ENCODE measurements at regions not wholly inside any gene's neighbourhood (a gene's known extent, or its start where the extent isn't known, plus 50 kb on each side); places are given as distances from the start of the nearest gene placed in this dataset.

DNA sequence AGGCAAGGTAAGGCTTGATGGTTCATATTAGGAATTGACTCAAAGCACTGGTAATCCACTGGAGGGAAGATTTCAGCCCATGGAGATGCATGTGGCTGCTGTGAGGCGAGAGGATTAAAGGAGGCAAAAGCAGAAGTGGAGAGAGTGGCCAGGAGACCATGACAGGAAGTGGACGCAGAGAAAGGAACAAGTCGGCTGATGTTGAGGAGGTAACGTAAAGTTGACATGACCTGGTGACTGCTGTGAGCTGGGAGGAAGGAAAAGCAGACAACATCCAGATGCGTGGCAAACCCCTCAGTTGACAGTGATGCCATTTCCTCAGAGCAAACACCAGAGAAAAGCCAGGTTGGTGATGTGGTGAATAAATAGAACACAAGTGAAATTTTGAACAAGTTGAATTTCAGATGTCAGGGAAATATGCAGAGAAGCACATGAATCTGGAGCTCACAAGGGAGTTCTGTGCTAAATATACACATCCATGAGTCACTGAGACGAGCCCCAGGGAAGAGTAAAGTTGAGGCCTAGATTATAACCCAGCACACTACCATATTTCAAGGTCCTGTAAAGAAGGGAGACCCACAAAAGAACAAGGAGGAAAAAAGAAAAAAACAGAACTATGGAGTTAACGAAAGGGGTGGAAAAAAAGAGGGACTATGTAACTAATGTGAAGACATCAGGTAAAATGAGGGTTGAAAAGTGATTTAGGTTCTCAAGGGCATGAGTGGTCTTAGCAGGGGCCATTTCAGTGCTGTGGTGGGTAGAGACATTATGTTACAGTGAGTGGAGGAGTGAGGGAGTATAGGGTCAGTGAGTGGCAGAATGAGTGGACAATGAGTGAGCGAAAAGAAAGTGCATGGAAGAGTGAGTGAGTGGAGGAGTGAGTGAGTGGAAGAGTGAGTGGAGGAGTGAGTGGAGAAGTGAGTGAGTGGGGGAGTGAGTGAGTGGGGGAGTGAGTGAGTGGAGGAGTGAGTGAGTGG, 61.6 kb upstream of the GZMB start:
- no peak for DNase-seq (ENCODE audit: low read depth, low spot score)
- ChIA-PET POLR2A (no interaction called here), CTCF (no interaction called here)
- TF ChIP-seq, protein P1, sequence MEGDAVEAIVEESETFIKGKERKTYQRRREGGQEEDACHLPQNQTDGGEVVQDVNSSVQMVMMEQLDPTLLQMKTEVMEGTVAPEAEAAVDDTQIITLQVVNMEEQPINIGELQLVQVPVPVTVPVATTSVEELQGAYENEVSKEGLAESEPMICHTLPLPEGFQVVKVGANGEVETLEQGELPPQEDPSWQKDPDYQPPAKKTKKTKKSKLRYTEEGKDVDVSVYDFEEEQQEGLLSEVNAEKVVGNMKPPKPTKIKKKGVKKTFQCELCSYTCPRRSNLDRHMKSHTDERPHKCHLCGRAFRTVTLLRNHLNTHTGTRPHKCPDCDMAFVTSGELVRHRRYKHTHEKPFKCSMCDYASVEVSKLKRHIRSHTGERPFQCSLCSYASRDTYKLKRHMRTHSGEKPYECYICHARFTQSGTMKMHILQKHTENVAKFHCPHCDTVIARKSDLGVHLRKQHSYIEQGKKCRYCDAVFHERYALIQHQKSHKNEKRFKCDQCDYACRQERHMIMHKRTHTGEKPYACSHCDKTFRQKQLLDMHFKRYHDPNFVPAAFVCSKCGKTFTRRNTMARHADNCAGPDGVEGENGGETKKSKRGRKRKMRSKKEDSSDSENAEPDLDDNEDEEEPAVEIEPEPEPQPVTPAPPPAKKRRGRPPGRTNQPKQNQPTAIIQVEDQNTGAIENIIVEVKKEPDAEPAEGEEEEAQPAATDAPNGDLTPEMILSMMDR (IDR thresholded peaks at IDR 0.05; ENCODE audit: insufficient read depth, low read length, missing control alignments), result no peak
- H3K4me3 ChIP-seq (ENCODE audit: low read depth, low read length), result no peak overlapping the region

DNA sequence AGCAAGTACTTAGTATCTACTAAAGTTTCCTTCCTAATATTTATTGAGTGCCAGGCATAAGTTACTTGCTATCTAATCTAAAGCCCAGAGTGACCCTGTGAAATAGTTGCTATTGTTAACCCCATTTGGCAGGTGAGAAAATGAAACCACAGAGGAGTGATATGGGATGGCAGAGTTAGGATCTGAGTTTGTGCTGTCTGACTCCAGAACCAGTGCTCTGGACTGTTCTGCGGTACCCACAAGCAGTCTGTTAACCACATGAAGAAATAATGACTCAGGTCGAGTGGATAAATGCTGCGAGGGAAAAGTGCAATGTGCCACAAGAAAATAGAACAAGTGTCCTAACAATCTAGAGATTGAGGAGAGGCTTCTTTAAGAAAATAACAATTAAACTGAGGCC, 60.7 kb upstream of the GZMB start:
- CTCF ChIA-PET, result no interaction called here
- POLR2A ChIA-PET, result no interaction called here
- H3K4me3 ChIP-seq (ENCODE audit: low read depth, low read length), result no peak overlapping the region
- TF ChIP-seq, protein P1 (IDR thresholded peaks at IDR 0.05; ENCODE audit: insufficient read depth, low read length, missing control alignments), result no peak
- no peak for DNase-seq (ENCODE audit: low read depth, low spot score)

DNA sequence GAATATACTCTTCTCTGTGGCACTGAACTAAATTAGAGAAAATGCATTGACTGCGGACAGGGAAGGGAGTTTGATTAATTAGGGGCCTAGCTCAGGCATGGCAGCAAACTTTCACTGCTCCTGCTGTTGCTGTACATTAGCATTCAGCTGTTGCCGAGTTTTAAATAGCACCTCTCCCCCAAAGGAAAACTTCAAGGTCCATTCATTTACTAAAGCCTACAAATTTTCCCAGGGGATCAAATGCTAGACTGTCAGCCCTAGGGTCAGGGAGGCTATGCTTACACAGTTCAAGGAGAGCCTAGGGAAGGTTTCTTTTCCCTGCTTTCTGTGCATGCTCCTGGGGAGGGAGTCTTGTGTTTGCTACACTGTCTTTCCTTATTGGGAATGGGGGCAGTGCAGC, 60.0 kb upstream of the GZMB start:
- TF ChIP-seq, protein P1 (IDR thresholded peaks at IDR 0.05; ENCODE audit: insufficient read depth, low read length, missing control alignments), result no peak
- no peak overlapping the region for H3K4me3 ChIP-seq (ENCODE audit: low read depth, low read length)
- ChIA-PET POLR2A (no interaction called here), CTCF (no interaction called here)
- DNase-seq (ENCODE audit: low read depth, low spot score), result no peak

DNA sequence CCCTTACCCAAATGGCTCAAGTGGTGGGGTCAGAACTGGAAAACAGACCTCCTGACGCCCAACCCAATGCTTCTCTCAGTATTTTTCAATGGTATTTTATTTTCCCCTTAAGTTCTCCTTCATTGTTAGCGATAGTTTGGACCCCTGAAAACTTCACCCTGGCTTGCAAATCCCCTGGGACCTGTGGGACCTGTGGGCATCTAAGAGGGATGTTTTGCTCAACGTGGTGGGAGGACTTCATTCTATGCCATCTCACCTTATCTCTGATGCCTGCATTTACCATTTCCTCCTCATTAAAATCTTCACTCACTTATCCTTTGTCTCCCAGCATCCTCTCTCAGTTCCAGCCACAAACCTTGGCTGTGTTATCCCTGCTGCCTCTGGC, 59.4 kb upstream of the GZMB start:
- DNase-seq (ENCODE audit: low read depth, low spot score), result no peak
- H3K4me3 ChIP-seq (ENCODE audit: low read depth, low read length), result no peak overlapping the region
- ChIA-PET POLR2A (no interaction called here), CTCF (interaction anchor here (0.6 to 0.7 kb wide), 2 partner anchors 12 to 17 kb away, joined by 3 to 4 read pairs; no protein-coding TSS in a partner anchor)
- TF ChIP-seq, protein P1 (IDR thresholded peaks at IDR 0.05; ENCODE audit: insufficient read depth, low read length, missing control alignments), result no peak

DNA sequence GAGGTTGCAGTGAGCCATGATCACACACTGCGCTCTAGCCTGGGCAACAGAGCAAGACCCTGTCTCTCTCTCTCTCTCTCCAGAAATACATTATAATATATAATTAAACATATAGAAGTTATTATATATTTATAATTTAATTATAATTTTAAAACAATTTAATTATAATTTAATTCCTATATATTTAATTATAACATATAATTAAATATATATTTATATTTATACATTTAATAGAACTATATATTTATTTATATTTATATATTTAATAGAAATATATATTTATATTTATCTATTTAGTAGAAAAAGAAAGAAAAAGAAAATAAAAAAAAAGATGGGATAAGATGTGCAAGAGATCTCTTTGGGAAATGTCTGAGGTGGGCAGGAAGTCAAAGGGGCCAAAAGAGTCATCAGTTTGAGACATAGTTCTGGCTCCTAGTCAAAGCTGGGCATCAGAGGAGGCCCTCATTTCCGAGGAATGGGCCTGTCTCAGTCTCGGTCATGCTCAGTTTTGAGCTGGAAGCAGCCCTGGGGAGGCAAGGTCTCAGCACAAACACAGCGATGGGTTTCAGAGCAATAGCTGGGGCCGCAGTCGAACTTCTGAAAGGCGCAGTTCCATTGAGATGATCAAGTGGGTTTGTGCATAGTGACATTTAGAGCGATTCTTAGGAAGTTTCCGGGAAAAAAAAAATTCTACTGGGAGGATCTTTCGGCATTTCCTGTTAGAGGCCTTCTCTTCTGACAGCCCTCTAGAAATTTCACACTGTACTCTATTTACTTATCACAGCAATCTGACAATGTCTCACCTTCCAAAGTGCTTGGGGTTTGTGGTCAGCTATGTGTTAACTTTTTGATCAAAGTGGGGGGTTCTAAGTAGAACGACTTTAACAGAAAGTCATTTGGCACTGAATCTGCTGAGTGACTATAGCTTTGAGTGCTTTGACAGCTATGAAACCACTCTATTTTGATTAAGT, 58.7 kb upstream of the GZMB start:
- POLR2A ChIA-PET, result no interaction called here

More for the DNA sequence above, 58.7 kb upstream of the GZMB start:
- no peak overlapping the region for H3K4me3 ChIP-seq (ENCODE audit: low read depth, low read length)
- CTCF ChIA-PET, result interaction anchor here (0.6 to 0.7 kb wide), 2 partner anchors 11 to 18 kb away, joined by 3 to 4 read pairs; no protein-coding TSS in a partner anchor
- DNase-seq (ENCODE audit: low read depth, low spot score), result no peak
- TF ChIP-seq, protein P1 (IDR thresholded peaks at IDR 0.05; ENCODE audit: insufficient read depth, low read length, missing control alignments), result no peak

Data from AG04449 (cell line).